HCT116 (cell line): ENCODE measurements at regions not wholly inside any gene's neighbourhood (a gene's known extent, or its start where the extent isn't known, plus 50 kb on each side); places are given as distances from the start of the nearest gene placed in this dataset.

Source experiments
- ATAC-seq: fragments of 200-7000 bp; cut with Tn5 transposase; 2 replicates; pipeline ENCODE4 v1.9.1; 2020; ENCODE audit warnings: mild to moderate bottlenecking, moderate library complexity
- BruUV-seq: library from RNA; stranded (reverse); fragments of 400-500 nt; replicated peaks from 2 replicates; lab custom pipeline; 2021; lab: Mats Ljungman, UMichigan
- CTCF ChIA-PET: fragments of 300-600 bp; sonication (Branson Sonifier 250); formaldehyde crosslinking; loops from one replicate; lab custom pipeline; 2021; ENCODE audit warnings: antibody characterized with exemption; lab: Charles Lee
- POLR2A ChIA-PET: fragments of 300-600, 350-600 bp; sonication (Branson Sonifier 250); formaldehyde crosslinking; loops from one replicate; lab custom pipeline; 2021; ENCODE audit warnings: antibody characterized with exemption; lab: Charles Lee
- RAD21 ChIA-PET, 2 experiments: fragments of 300-600 bp; sonication (Branson Sonifier 250); formaldehyde crosslinking; loops; one replicate each; lab custom pipeline; 2023; ENCODE audit warnings: low total read pairs in 2 of 2; ENCODE audit not compliant: uncharacterized antibody in 2 of 2, unreplicated experiment in 2 of 2, low non-redundant PET in 1 of 2; lab: Charles Lee
- DNase-seq: peaks from one replicate; pipeline ENCODE4 v3.0.0-alpha.2; 2010; ENCODE audit warnings: low read depth, low spot score
- H2AFZ ChIP-seq: fragments of 200-600 bp; shearing (Covaris generic), sonication (generic); 2 replicates; pipeline ENCODE4 v1.6.1; 2017; ENCODE audit warnings: low read depth, mixed run types, mixed read lengths, antibody characterized with exemption, low read length; ENCODE audit not compliant: poor library complexity, severe bottlenecking
- H3K27ac ChIP-seq: 2 replicates; pipeline ENCODE4 v1.5.1; 2012; ENCODE audit warnings: low read depth, low read length
- H3K27me3 ChIP-seq: fragments of 200-600 bp; sonication (generic); 2 replicates; pipeline ENCODE4 v1.6.1; 2016; ENCODE audit warnings: mixed run types, low read length, mixed read lengths; ENCODE audit not compliant: insufficient read depth
- H3K36me3 ChIP-seq, 2 experiments: fragments of 200-500 bp in 1 of 2; fragments of 200-600 bp in 1 of 2; sonication (Bioruptor generic) in 1 of 2; sonication (generic) in 1 of 2; 2 replicates each; pipeline versions ENCODE4 v1.5.1 to v1.6.1; 2014 to 2016; ENCODE audit warnings: low read length in 2 of 2, inconsistent platforms in 1 of 2, mixed read lengths in 1 of 2, mixed run types in 1 of 2; ENCODE audit not compliant: insufficient read depth in 2 of 2, control insufficient read depth in 1 of 2
- H3K4me1 ChIP-seq, 2 experiments: fragments of 200-600 bp in 1 of 2; sonication (generic) in 1 of 2; 2 replicates each; pipeline versions ENCODE4 v1.5.1 to v1.6.1; 2012 to 2017; ENCODE audit warnings: low read length in 2 of 2, inconsistent platforms in 1 of 2, mild to moderate bottlenecking in 1 of 2, mixed read lengths in 1 of 2, mixed run types in 1 of 2, moderate library complexity in 1 of 2; ENCODE audit not compliant: insufficient read depth in 2 of 2, control insufficient read depth in 1 of 2
- H3K4me2 ChIP-seq: fragments of 200-600 bp; sonication (generic); 2 replicates; pipeline ENCODE4 v1.6.1; 2017; ENCODE audit warnings: mixed run types, low read length, mixed read lengths
- H3K4me3 ChIP-seq, 2 experiments: fragments of 200-600 bp in 1 of 2; sonication (generic) in 1 of 2; replicated peaks in 1 of 2; 2 replicates each; pipeline ENCODE4 v1.5.1; 2011 to 2016; ENCODE audit warnings: low read length in 2 of 2, control low read depth in 1 of 2, low read depth in 1 of 2, mild to moderate bottlenecking in 1 of 2, mixed read lengths in 1 of 2, mixed run types in 1 of 2
- H3K79me2 ChIP-seq: fragments of 200-600 bp; sonication (generic); 2 replicates; pipeline ENCODE4 v1.6.1; 2017; ENCODE audit warnings: mild to moderate bottlenecking, mixed run types, low read length, moderate library complexity, mixed read lengths; ENCODE audit not compliant: insufficient read depth
- H3K9ac ChIP-seq: fragments of 200-600 bp; sonication (generic); 2 replicates; pipeline ENCODE4 v1.6.1; 2016; ENCODE audit warnings: low read length, mixed read lengths
- H3K9me2 ChIP-seq: fragments of 200-600 bp; sonication (generic), shearing (Covaris generic); 2 replicates; pipeline ENCODE4 v1.6.1; 2017; ENCODE audit warnings: mixed run types, mild to moderate bottlenecking, moderate library complexity; ENCODE audit not compliant: insufficient read depth
- H3K9me3 ChIP-seq, 2 experiments: fragments of 200-500 bp in 1 of 2; fragments of 200-600 bp in 1 of 2; sonication (Bioruptor generic) in 1 of 2; sonication (generic) in 1 of 2; 2 replicates each; pipeline ENCODE4 v1.6.1; 2014 to 2017; ENCODE audit warnings: low read length in 2 of 2, mixed read lengths in 2 of 2, inconsistent platforms in 1 of 2, low read depth in 1 of 2, mild to moderate bottlenecking in 1 of 2, mixed run types in 1 of 2, moderate library complexity in 1 of 2; ENCODE audit not compliant: control insufficient read depth in 1 of 2, insufficient read depth in 1 of 2
- H4K20me1 ChIP-seq: fragments of 200-600 bp; sonication (generic), shearing (Covaris generic); 2 replicates; pipeline ENCODE4 v1.6.1; 2017; ENCODE audit warnings: mixed run types, mild to moderate bottlenecking, moderate library complexity; ENCODE audit not compliant: insufficient read depth
- CBX3 ChIP-seq: IDR thresholded peaks from 2 replicates; pipeline ENCODE4 v1.6.1; 2012; ENCODE audit warnings: low read depth
- CTCF ChIP-seq, 3 experiments: fragments of 200-600 bp in 1 of 3; sonication (generic) in 1 of 3; IDR thresholded peaks in 2 of 3; conservative IDR thresholded peaks in 1 of 3; 2 replicates each; pipeline ENCODE4 v1.5.1; 2012 to 2017; ENCODE audit warnings: low read depth in 2 of 3, low read length in 2 of 3, antibody characterized with exemption in 1 of 3, borderline replicate concordance in 1 of 3, control low read depth in 1 of 3, mild to moderate bottlenecking in 1 of 3, mixed read lengths in 1 of 3, mixed run types in 1 of 3, moderate library complexity in 1 of 3; ENCODE audit not compliant: insufficient read depth in 1 of 3
- EGR1 ChIP-seq: IDR thresholded peaks from 2 replicates; pipeline ENCODE4 v1.6.1; 2012; ENCODE audit warnings: low read depth
- EZH2 ChIP-seq: fragments of 200-600 bp; sonication (generic); IDR thresholded peaks from 2 replicates; pipeline ENCODE4 v1.6.1; 2017; ENCODE audit warnings: antibody characterized with exemption, mixed run types
- JUND ChIP-seq: IDR thresholded peaks from 2 replicates; pipeline ENCODE4 v1.6.1; 2012
- POLR2AphosphoS5 ChIP-seq: IDR thresholded peaks from 2 replicates; pipeline ENCODE4 v1.6.1; 2011; ENCODE audit warnings: mild to moderate bottlenecking, low read depth, low read length, moderate library complexity
- TCF7L2 ChIP-seq: IDR thresholded peaks from 2 replicates; pipeline ENCODE4 v1.7.0; 2011; ENCODE audit warnings: borderline replicate concordance, inconsistent platforms; ENCODE audit not compliant: insufficient read depth, insufficient read length; ENCODE audit errors: extremely low read depth
- ZFX ChIP-seq: fragments of 450-650 bp; IDR thresholded peaks from 2 replicates; pipeline ENCODE4 v1.6.1; 2017
- ZNF274 ChIP-seq: fragments of 200-500 bp; sonication (Bioruptor generic); IDR thresholded peaks from 2 replicates; pipeline ENCODE4 v1.6.1; 2014; ENCODE audit warnings: mild to moderate bottlenecking, low read depth, low read length, inconsistent platforms
- intact Hi-C: fragments of 100-400 bp; cut with micrococcal nuclease; formaldehyde crosslinking; loops from 2 replicates; pipeline ENCODE4 v1.10.0; 2022
- TF ChIP-seq, protein P1 (sequence below): IDR thresholded peaks from 2 replicates; pipeline ENCODE4 v1.6.1; 2012; ENCODE audit warnings: low read depth
- TF ChIP-seq, protein P2 (sequence below): IDR thresholded peaks from 2 replicates; pipeline ENCODE4 v1.6.1; 2012

- Histone ChIP-seq H3K4me3 (no peak overlapping the region), H3K27ac (no peak overlapping the region), H3K27me3 (no peaks in the 10 kb centered on the region), H3K9me2 (no peaks in the 10 kb centered on the region), H3K36me3 (no peaks in the 10 kb centered on the region), H3K4me1 (peaks cover 0 to 3% of the 10 kb centered on the region in 2 experiments; a peak in 1 of 4 replicates), H3K4me2 (no peak overlapping the region), H3K9ac (no peak overlapping the region), H4K20me1 (no peaks in the 10 kb centered on the region), H3K79me2 (no peaks in the 10 kb centered on the region), H2AFZ (no peak overlapping the region), H3K9me3 (no peaks in the 10 kb centered on the region)
- DNase-seq (no peak), ATAC-seq (no peak)
- no peak for TF ChIP-seq EZH2
- TF ChIP-seq JUND, result no peak
- no peak for TF ChIP-seq EGR1
- no peak for TF ChIP-seq ZNF274
- CTCF ChIA-PET, result no interaction called here
- RAD21 ChIA-PET, result no interaction called here
- POLR2A ChIA-PET, result no interaction called here
- intact Hi-C loops, result no loop called here
- BruUV-seq, result no TSS peak
These were observed 174.1 kb downstream of the SATB1 start for GRCh38 chr3:18250991-18251390.

DNA sequence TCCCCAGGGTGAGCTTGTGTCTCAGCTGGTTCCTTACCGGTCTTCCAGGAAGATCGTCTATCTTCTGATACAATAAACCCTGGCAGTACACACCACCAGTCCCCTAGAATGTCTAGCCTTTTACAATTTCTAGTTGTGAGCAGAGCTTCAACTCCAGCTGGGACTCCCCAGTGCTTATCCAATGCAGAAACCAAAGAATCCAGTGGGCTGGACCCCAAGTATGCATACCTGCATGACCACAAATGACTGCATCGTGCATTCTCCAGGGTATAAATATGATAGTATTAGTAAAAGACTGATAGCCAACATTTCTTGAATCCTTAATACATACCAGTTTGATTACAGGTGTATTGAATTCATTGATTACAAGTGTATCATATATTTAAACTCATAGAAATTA is 176.0 kb downstream of the SATB1 start:
- DNase-seq, result no peak
- Histone ChIP-seq H3K9me3 (no peaks in the 10 kb centered on the region), H3K36me3 (no peaks in the 10 kb centered on the region), H3K27ac (no peak overlapping the region), H3K4me3 (no peak overlapping the region), H3K9ac (no peak overlapping the region), H3K4me2 (no peak overlapping the region), H2AFZ (no peak overlapping the region), H3K79me2 (no peaks in the 10 kb centered on the region), H3K27me3 (no peaks in the 10 kb centered on the region), H3K9me2 (no peaks in the 10 kb centered on the region), H4K20me1 (no peaks in the 10 kb centered on the region), H3K4me1 (peaks cover 0 to 3% of the 10 kb centered on the region in 2 experiments; a peak in 1 of 4 replicates)
- BruUV-seq, result no TSS peak
- TF ChIP-seq, protein P1, sequence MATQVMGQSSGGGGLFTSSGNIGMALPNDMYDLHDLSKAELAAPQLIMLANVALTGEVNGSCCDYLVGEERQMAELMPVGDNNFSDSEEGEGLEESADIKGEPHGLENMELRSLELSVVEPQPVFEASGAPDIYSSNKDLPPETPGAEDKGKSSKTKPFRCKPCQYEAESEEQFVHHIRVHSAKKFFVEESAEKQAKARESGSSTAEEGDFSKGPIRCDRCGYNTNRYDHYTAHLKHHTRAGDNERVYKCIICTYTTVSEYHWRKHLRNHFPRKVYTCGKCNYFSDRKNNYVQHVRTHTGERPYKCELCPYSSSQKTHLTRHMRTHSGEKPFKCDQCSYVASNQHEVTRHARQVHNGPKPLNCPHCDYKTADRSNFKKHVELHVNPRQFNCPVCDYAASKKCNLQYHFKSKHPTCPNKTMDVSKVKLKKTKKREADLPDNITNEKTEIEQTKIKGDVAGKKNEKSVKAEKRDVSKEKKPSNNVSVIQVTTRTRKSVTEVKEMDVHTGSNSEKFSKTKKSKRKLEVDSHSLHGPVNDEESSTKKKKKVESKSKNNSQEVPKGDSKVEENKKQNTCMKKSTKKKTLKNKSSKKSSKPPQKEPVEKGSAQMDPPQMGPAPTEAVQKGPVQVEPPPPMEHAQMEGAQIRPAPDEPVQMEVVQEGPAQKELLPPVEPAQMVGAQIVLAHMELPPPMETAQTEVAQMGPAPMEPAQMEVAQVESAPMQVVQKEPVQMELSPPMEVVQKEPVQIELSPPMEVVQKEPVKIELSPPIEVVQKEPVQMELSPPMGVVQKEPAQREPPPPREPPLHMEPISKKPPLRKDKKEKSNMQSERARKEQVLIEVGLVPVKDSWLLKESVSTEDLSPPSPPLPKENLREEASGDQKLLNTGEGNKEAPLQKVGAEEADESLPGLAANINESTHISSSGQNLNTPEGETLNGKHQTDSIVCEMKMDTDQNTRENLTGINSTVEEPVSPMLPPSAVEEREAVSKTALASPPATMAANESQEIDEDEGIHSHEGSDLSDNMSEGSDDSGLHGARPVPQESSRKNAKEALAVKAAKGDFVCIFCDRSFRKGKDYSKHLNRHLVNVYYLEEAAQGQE, result no peak
- TF ChIP-seq, protein P2, sequence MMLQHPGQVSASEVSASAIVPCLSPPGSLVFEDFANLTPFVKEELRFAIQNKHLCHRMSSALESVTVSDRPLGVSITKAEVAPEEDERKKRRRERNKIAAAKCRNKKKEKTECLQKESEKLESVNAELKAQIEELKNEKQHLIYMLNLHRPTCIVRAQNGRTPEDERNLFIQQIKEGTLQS, result no peak
- TF ChIP-seq ZFX (no peak), CTCF (IDR thresholded peaks at IDR 0.05 in 2 of 3, conservative IDR thresholded peaks at IDR 0.05 in 1 of 3; ENCODE audit: borderline replicate concordance in 1 of 3, insufficient read depth in 1 of 3, low read depth in 2 of 3, low read length in 2 of 3) (no peak), EZH2 (no peak), TCF7L2 (no peak), POLR2AphosphoS5 (no peak), CBX3 (no peak)
- intact Hi-C loops, result no loop called here
- ChIA-PET RAD21 (no interaction called here), POLR2A (no interaction called here), CTCF (no interaction called here)
- no peak for ATAC-seq
